Omental fat pad (tissue), 3 donors: ENCODE measurements at regions not wholly inside any gene's neighbourhood (a gene's known extent, or its start where the extent isn't known, plus 50 kb on each side); places are given as distances from the start of the nearest gene placed in this dataset.

ENCODE experiments used
- ATAC-seq: fragments of 150-250 bp; one replicate; pipeline ENCODE4 v1.9.1; 2016; ENCODE audit warnings: mild to moderate bottlenecking, moderate library complexity; ENCODE audit not compliant: low FRiP score
- DNase-seq: peaks from one replicate; pipeline ENCODE4 v3.0.0-alpha.2; 2019; ENCODE audit warnings: low spot score
- TF ChIP-seq, protein P1 (sequence below), 3 donors: fragments of 450-650 bp; IDR thresholded peaks; one replicate each; pipeline ENCODE4 v1.5.1; 2016 to 2017; ENCODE audit warnings: antibody characterized with exemption in 3 of 3, mild to moderate bottlenecking in 3 of 3, moderate library complexity in 2 of 3

DNA sequence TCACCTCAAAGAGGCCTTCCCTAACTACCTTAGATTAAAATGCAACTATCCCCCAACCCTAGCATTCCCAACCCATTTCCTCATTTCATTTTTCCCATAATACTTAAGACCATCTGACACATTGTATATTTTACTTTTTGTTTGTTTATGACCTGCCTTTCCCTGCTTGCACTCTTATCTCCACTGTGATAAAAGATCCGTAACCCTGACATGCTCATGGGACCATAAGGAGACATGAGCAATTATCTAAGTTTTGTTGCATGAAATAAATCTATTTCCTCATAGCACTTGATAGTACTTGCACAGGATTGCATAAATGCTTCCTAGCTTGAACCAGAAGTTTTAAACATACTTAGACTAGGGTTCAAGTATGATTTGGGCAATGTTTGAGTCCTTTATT lies 323.7 kb downstream of the NPR3 start:
- TF ChIP-seq, protein P1, sequence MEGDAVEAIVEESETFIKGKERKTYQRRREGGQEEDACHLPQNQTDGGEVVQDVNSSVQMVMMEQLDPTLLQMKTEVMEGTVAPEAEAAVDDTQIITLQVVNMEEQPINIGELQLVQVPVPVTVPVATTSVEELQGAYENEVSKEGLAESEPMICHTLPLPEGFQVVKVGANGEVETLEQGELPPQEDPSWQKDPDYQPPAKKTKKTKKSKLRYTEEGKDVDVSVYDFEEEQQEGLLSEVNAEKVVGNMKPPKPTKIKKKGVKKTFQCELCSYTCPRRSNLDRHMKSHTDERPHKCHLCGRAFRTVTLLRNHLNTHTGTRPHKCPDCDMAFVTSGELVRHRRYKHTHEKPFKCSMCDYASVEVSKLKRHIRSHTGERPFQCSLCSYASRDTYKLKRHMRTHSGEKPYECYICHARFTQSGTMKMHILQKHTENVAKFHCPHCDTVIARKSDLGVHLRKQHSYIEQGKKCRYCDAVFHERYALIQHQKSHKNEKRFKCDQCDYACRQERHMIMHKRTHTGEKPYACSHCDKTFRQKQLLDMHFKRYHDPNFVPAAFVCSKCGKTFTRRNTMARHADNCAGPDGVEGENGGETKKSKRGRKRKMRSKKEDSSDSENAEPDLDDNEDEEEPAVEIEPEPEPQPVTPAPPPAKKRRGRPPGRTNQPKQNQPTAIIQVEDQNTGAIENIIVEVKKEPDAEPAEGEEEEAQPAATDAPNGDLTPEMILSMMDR (IDR thresholded peaks at IDR 0.05): no peak
- ATAC-seq (no peak), DNase-seq (no peak)

DNA sequence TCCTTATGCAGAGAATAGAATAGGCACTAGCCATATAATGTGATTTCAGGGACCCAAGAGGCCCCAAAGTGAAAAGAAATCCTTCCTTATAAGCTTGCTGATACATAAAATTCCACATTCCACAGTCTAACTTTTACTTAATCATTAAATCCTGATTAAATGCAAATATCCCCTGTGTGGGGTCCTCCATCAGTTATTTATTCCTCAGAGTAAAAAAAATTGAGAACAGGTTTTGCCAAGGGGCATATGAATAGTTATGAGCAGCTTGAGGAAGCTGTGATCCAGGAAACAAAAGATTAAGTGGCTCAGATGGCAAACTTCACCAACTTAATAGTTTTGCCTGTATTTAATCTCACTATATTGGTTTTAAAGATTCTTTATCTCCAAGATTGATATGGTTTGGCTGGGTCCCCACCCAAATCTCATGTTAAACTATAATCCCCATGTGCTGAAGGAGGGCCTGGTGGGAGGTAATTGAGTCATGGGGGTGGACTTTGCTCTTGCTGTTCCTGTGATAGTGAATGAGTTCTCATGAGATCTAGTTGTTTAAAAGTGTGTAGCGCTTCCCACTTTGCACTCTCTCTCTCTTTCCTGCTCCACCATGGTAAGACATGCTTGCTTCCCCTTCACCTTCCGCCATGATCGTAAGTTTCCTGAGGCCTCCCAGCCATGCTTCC lies 324.9 kb downstream of the NPR3 start:
- ATAC-seq: no peak
- no peak for DNase-seq
- TF ChIP-seq, protein P1 (IDR thresholded peaks at IDR 0.05): no peak

- ATAC-seq: no peak
These were observed 326.0 kb downstream of the NPR3 start for GRCh38 chr5:33037076-33037475.

GRCh38 chr5:33041586-33041985 lies 330.5 kb downstream of the NPR3 start:
- no peak for ATAC-seq
- TF ChIP-seq, protein P1 (IDR thresholded peaks at IDR 0.05): no peak
- DNase-seq: no peak

More at GRCh38 chr5:33037076-33037475, 326.0 kb downstream of the NPR3 start:
- TF ChIP-seq, protein P1 (IDR thresholded peaks at IDR 0.05): no peak
- DNase-seq: no peak

- TF ChIP-seq, protein P1 (IDR thresholded peaks at IDR 0.05): no peak
- no peak for ATAC-seq
These were observed 332.3 kb downstream of the NPR3 start for GRCh38 chr5:33043343-33043997.

DNA sequence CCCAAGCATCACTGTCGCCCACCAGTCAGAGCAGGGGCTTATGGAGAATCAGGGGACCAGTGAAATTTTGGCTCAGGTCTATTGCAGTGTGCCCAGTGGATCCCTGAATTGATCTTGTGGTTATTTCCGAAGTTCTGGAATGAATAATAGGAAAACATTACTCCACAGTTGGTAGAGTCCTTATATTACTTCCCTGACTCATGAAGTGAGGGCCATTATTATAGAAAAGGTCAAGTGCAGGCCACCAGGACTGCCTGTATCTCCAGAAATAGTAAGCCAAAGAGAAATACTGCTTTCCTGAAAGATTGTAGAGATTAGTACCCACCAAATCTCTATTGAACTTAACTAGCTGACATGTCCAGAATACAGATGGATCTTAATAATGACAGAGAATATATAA lies 335.0 kb downstream of the NPR3 start:
- ATAC-seq (no peak), DNase-seq (no peak)
- TF ChIP-seq, protein P1 (IDR thresholded peaks at IDR 0.05): no peak

More at GRCh38 chr5:33043343-33043997, 332.3 kb downstream of the NPR3 start:
- no peak for DNase-seq

DNA sequence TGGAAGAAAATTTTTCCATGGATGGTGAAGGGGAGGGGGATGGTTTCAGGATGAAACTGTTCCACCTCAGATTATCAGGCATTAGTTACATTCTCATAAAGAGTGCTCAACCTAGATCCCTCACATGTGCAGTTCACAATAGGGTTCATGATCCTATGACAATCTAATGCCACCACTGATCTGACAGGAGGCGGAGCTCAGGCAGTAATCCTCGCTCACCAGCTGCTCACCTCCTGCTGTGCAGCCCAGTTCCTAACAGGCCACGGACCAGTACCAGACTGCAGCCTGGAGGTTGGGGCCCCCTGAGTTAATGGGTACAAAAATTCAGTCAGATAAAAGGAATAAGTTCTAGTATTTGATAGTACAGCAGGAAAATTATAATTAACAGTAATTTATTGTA lies 337.2 kb downstream of the NPR3 start:
- TF ChIP-seq, protein P1 (IDR thresholded peaks at IDR 0.05): no peak
- ATAC-seq: no peak
- DNase-seq: no peak
